HuH-7 (cell line): ENCODE measurements at regions not wholly inside any gene's neighbourhood (a gene's known extent, or its start where the extent isn't known, plus 50 kb on each side); places are given as distances from the start of the nearest gene placed in this dataset.

ENCODE experiments used
- DNase-seq: peaks from one replicate; pipeline ENCODE4 v3.0.0; 2011; ENCODE audit warnings: low spot score

DNA sequence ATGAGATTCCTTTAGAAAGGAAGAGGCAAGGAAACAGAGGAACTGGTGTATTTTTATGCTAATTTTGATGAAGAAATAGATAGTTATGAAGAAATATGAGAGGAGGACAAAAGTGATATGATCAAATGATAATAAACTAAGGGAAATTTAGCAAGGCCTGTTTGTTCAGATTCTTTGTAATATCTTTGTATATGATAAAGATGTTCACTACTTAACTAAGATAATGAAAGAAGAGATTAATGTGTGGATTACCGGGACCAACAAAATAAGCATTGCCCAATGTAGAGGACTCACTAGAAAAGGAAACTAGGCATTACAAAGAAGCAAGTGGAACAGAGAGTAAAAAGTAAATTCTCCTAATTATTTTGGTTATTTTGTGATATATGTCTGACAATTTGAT is 99.0 kb upstream of the FIGN start:
- no peak for DNase-seq

DNA sequence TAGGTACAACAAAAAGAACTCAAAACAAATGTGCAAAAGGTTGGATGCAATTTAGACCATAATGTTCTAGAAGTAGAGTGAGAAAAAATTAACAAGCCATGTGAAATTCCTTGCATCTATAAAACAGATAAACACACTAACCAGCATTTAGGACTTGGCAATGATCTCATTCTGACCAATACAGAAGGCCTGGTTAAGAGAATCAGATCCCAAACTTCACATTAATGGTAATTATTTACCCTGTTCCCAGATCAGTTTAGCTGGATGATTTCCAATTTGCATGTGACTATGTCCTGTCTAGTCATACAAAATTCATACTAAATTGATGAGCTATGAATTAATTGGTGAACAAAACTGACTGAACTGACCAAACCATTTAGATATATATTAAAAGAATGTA is 98.4 kb upstream of the FIGN start:
- no peak for DNase-seq

DNA sequence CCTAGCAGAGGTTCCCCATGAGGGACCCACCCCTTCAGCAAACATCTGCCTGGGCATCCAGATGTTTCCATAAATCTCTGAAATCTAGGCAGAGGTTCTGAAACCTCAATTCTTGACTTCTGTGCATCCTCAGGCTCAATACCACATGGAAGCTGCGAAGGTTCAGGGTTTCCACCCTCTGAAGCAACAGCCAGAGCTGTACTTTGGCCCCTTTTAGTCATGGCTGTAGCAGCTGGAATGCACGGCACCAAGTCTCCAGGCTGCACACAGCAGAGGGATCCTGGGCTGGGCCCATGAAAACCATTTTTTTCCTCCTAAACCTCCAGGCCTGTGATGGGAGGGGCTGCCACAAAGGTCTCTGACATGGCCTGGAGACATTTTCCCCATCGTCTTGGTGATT is 93.0 kb upstream of the FIGN start:
- no peak for DNase-seq

DNA sequence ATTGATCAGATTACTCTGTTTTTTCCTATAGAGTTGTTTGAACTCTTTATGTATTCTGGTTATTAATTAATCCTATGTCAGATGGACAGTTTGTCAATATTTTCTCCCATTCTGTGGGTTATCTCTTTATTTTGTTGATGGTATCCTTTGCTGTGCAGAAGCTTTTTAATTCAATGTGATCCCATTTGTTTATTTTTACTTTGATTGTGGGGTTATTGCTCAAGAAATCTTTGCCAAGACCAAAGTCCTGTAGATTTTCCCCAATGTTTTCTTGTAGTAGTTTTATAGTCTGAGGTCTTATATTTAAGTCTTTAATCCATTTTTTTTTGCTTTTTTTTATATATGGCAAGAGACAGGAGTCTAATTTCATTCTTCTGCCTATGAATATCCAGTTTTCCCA is 86.2 kb upstream of the FIGN start:
- DNase-seq, result no peak

DNA sequence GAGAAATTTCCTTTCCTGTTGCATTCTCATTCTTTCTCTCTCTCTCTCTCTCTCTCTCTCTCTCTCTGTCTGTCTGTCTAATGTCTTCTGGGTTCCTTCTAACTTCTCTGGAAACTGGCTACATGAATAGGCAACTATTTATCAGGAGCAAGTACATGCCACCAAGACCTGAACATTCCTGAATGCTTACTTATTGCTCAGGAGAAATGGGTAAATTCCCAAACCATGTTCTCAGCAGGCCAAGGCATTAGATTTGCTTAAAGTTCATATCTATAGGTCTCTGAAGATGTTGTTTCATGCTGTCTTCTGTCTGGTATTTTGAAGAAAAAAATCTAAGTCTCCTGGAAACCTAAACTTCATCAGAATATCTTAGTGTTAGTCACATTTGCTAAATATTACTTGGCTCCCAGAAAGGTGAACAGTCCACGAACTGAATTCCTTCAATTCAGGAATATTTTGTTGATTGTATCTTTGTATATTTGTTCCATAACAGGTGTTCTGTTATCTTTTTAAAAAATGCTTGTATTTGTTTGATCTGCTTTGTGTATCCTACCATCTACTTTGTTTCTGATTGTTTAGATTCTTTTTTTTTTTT is 77.2 kb upstream of the FIGN start:
- DNase-seq, result no peak

DNA sequence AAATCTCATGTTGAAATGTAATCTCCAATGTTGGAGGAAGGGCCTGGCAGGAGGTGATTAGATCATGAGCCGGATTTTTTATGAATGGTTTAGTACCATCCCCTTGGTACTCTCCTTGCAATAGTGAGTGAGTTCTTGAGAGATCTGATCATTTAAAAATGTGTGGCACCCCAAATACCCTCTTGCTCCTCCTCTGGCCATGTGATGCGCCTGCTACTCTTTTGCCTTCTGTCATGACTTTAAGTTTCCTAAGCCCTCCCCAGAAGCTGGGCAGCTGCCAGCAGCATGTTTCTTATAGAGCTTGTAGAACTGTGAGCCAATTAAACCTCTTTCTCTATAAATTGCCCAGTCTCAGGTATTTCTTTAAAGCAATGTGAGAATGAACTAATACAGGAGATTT is 72.6 kb upstream of the FIGN start:
- DNase-seq, result no peak

DNA sequence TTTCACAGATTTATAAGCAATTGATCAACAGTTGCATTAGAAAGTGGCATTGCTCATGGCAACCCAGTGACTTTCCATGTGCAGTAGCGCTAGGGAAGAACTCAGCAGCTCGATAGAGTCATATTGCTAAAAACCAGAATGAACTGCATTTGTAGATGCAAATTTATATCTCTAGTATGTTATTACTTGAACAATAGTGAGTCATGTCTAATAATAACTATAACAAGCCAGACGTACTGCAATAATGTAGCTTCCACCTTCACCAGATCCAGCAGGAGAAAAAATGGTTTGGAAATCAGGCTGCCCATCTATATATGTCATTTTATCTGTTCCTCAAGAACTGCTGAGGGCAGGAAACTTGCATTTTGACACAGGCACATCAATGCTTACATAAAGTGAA is 66.5 kb upstream of the FIGN start:
- no peak for DNase-seq

DNA sequence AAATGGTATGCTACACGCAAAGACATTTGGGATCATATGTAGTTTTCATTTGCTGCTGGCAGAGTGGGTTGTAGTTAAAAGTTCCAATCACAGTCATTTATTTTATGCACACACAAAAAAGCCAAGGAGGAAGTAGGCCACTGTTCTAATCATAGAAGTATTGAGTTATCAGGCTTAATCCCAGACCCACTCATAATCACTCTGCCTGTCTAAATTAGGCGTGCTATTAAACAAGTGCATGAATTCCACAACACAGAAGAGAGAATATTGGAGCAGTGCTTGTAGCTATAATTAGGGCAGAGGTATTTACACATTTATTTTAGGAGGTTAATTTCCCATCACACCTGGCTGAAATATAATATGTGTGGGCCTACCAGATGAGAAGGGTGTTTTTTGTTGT is 65.7 kb upstream of the FIGN start:
- no peak for DNase-seq

DNA sequence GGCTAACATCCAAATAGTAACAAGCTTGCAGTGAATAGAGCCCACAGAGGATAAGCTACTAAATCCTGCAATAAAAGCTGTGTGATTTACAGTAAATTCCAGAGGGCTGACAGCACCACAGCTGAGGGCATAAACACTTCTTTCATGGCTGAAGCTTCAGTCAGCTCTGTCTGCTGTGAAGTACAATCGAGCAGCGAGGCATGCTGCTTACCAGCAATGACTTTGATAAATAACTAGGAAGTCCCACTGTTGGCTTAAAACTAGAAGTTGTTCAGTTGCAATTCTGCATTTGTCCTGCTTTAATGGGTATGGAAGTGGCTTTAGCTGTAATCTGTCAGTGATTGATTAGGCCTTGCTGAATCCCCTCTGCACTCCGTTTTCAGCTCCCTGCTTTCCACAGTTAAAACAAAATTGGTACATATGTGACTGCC is 65.2 kb upstream of the FIGN start:
- DNase-seq, result no peak

DNA sequence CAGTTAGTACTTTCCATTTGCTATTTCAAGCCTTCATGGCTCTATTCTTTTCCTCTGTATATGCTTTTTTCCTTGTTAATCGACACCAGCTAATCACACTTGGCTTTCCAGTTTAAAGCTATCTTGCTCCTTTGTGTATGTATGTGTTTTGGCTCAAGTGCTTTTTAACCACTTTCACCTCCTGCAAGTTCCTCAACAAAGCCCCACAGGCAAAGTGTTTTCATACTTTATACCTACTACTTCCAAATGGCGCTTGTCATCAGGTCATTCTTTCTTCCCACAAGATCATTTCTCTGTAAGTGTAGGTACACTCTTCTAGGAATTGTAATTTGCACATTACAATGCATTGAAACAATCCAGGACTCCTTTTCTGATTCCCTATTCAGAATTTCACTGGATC is 64.0 kb upstream of the FIGN start:
- no peak for DNase-seq

DNA sequence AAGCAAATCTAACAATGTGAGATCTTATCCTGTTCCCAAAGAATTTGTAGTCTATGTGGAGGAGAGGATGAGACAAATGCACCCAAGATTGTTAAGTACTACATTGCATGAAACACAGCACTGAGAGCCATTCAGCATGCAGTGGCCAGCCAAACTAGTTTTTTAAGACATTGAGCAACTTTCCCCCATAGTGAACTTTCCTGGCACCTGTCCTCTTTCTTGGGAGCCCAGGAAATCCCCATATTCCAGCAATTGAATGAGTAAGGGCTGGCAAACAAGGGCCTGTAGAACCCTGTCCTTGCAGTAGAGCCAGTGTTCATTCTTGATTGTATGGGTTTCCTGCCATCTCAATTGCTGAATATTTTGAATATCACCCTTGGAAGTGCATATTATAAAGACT is 58.8 kb upstream of the FIGN start:
- DNase-seq, result no peak
